NT2/D1 (cell line): ENCODE measurements at regions not wholly inside any gene's neighbourhood (a gene's known extent, or its start where the extent isn't known, plus 50 kb on each side); places are given as distances from the start of the nearest gene placed in this dataset.

Source experiments
- YY1 ChIP-seq: IDR thresholded peaks from 2 replicates; pipeline ENCODE4 v1.6.1; 2011; ENCODE audit not compliant: insufficient read length, insufficient read depth
- ZNF274 ChIP-seq: IDR thresholded peaks from 2 replicates; pipeline ENCODE4 v1.6.1; 2011; ENCODE audit warnings: mild to moderate bottlenecking, low read depth, low read length

DNA sequence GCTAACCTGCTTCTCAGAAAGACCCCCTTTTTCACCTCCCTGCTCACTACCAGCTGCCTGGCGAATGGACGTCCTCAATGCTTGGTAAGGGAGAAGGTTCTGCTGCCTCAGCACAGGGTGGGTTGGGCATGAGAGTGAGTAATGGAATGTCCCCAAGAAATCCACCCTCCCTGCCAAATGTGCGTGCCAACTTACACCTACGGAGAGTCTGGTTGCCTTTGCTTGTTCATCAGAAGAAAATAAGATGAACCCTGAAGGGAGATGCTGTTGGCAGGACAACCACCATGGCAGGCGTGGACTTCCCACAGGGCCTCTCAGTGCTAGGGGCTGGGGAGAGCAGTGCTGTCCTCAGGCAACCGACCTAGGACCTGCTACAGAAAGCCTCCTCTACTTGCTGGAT is 106.0 kb downstream of the XCL2 start:
- no peak for TF ChIP-seq ZNF274
- TF ChIP-seq YY1 = no peak
